AG04450 (cell line): ENCODE measurements at regions not wholly inside any gene's neighbourhood (a gene's known extent, or its start where the extent isn't known, plus 50 kb on each side); places are given as distances from the start of the nearest gene placed in this dataset.

ENCODE experiments used
- CTCF ChIA-PET: fragments of 300-600, 350-600 bp; formaldehyde crosslinking; extraction: SDS; loops from one replicate; lab custom pipeline; 2022; ENCODE audit warnings: antibody characterized with exemption, inconsistent platforms; lab: Charles Lee
- POLR2A ChIA-PET: fragments of 350-600 bp; formaldehyde crosslinking; extraction: SDS; loops from one replicate; lab custom pipeline; 2021; ENCODE audit warnings: antibody characterized with exemption, inconsistent platforms; lab: Yijun Ruan, JAX
- DNase-seq: peaks from one replicate; pipeline ENCODE4 v3.0.0-alpha.2; 2011; ENCODE audit warnings: low read depth, low spot score
- H3K27ac ChIP-seq: one replicate; pipeline ENCODE4 v1.5.1; 2012; ENCODE audit warnings: low read depth, low read length, control low read depth
- H3K27me3 ChIP-seq: one replicate; pipeline ENCODE4 v1.6.0; 2012; ENCODE audit warnings: low read length; ENCODE audit not compliant: control insufficient read depth, insufficient read depth
- H3K4me3 ChIP-seq: 2 replicates; pipeline ENCODE4 v1.5.1; 2011; ENCODE audit warnings: mild to moderate bottlenecking, low read depth, low read length, control low read depth
- H3K9me3 ChIP-seq: 2 replicates; pipeline ENCODE4 v1.5.1; 2012; ENCODE audit warnings: low read length; ENCODE audit not compliant: control insufficient read depth, insufficient read depth
- TF ChIP-seq, protein P1 (sequence below): IDR thresholded peaks from 2 replicates; pipeline ENCODE4 v1.5.1; 2011; ENCODE audit warnings: low read depth, low read length, control low read depth, inconsistent platforms

DNA sequence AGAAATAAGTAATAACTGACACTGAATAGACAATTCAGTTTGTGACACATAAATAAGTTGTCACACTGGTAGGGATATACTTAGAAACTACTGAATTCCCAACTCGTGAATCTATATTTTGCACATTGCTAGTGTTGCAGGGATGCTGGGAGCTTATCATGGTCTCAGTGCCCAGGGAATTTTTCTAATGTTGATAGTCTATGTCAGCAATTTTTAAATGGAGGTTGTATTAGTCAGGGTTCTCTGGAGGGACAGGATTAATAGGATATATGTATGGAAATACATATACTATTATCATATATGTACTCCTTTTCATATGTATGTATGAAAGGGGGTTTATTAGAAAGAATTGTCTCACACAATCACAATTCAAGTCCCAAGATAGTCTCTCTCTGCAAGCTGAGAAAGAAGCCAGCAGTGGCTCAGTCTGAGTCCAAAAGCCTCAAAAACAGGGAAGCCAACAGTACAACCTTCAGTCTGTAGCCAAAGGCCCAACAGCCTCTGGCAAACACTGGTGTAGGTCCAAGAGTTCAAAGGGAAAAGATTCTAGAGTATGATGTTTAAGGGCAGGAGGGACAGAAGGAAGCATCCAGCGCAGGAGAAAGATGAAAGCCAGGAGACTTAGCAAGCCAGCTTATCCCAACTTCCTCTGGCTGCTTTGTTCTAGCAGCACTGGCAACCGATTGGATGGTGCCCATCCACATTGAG, 980.9 kb upstream of the GJE1 start:
- CTCF ChIA-PET: no interaction called here
- H3K27me3 ChIP-seq: no peaks in the 10 kb centered on the region
- TF ChIP-seq, protein P1, sequence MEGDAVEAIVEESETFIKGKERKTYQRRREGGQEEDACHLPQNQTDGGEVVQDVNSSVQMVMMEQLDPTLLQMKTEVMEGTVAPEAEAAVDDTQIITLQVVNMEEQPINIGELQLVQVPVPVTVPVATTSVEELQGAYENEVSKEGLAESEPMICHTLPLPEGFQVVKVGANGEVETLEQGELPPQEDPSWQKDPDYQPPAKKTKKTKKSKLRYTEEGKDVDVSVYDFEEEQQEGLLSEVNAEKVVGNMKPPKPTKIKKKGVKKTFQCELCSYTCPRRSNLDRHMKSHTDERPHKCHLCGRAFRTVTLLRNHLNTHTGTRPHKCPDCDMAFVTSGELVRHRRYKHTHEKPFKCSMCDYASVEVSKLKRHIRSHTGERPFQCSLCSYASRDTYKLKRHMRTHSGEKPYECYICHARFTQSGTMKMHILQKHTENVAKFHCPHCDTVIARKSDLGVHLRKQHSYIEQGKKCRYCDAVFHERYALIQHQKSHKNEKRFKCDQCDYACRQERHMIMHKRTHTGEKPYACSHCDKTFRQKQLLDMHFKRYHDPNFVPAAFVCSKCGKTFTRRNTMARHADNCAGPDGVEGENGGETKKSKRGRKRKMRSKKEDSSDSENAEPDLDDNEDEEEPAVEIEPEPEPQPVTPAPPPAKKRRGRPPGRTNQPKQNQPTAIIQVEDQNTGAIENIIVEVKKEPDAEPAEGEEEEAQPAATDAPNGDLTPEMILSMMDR: no peak
- POLR2A ChIA-PET: no interaction called here
- H3K9me3 ChIP-seq: no peaks in the 10 kb centered on the region
- no peak overlapping the region for H3K4me3 ChIP-seq
- no peak for DNase-seq
- no peak overlapping the region for H3K27ac ChIP-seq

DNA sequence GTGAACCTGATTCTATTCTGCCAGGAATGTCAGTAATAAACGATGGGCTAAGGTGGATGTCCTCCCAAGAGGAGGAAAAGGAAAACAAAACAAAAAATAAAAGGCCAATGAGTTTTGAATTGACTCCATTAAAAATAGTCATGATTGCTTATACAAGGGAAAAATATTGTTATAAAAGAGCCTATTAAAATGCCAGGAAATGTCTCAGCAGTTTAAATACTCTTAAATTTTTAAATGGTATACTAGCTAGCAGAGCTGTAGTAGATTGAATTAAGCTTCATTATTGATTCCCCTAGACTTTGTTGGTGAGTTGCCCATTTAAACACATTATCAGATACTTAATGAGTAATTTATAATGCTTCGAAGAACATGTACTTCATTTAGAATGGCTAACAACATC, 990.9 kb upstream of the GJE1 start:
- CTCF ChIA-PET: no interaction called here
- POLR2A ChIA-PET: no interaction called here
- DNase-seq: no peak

DNA sequence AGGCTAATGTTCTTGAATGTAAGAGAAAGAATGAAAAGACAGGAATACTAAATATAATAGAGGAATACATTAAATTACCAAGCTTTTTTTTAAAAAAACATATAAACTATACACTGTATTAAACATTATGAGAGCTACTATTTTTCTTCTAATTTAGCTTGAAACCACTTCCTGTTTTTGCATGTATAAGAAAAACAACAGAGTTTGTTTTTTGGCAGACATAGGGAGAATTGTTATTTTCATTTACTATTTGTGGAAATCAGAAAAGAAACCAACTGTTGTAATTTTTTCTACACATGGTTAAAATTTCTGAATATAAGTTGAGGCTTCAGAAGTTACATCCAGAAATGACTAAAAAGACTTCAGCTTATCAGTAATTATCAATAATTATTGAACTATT, 991.8 kb upstream of the GJE1 start:
- DNase-seq: no peak
- ChIA-PET CTCF (no interaction called here), POLR2A (no interaction called here)
- Histone ChIP-seq H3K27me3 (no peaks in the 10 kb centered on the region), H3K27ac (no peak overlapping the region), H3K9me3 (no peaks in the 10 kb centered on the region), H3K4me3 (no peak overlapping the region)
- TF ChIP-seq, protein P1: no peak

More for the DNA sequence above, 990.9 kb upstream of the GJE1 start:
- TF ChIP-seq, protein P1: no peak
- H3K27ac ChIP-seq: no peak overlapping the region
- H3K4me3 ChIP-seq: no peak overlapping the region
- no peaks in the 10 kb centered on the region for H3K27me3 ChIP-seq
- no peaks in the 10 kb centered on the region for H3K9me3 ChIP-seq

DNA sequence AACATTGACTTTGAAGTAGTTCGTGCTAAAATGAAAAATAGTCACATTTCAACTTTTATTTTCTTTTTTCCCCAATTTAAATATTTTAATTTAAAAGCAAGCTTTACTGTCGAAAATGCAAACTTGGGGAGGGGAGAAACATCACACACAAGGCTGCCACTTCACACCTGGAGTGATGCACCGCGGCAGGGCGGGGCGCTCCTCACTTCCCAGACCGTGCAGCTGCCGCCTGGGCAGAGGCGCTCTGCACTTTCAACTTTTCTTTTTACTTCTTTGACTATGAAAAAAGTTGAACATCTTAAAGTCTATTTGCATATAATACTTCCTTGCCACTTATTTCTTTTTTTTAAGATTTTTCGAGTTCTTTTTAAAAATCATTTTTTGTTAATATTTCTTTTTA, 993.3 kb upstream of the GJE1 start:
- TF ChIP-seq, protein P1: no peak
- Histone ChIP-seq H3K27me3 (no peaks in the 10 kb centered on the region), H3K27ac (no peak overlapping the region), H3K9me3 (no peaks in the 10 kb centered on the region), H3K4me3 (no peak overlapping the region)
- ChIA-PET POLR2A (interaction anchor here (0.7 kb wide), 1 partner anchor 207 kb away, joined by 6 read pairs; no protein-coding TSS in a partner anchor), CTCF (interaction anchor here (0.6 kb wide), 1 partner anchor 664 kb away, joined by 3 read pairs; no protein-coding TSS in a partner anchor)
- DNase-seq: no peak

DNA sequence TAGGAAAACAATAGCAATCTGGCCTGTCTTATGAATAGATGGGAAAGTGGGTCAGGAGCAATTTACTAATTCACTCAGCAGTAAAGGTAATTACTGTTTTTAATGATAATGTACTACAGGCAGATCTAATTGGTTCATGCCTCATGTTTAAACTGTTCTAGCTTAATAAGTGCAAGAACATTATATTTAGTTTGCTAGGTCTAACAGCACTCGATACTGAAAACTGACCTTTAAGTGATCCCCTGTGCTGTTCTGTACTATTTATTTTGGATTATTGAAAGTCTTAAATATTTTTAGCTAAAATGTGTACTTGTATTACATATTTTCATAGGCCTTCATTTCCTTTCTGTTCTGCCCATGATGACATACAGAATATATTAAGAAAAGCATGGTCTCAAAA, 998.0 kb upstream of the GJE1 start:
- ChIA-PET POLR2A (no interaction called here), CTCF (no interaction called here)
- no peak overlapping the region for H3K4me3 ChIP-seq
- no peaks in the 10 kb centered on the region for H3K27me3 ChIP-seq
- H3K27ac ChIP-seq: no peak overlapping the region
- H3K9me3 ChIP-seq: no peaks in the 10 kb centered on the region
- TF ChIP-seq, protein P1: no peak
- DNase-seq: no peak
